ENCODE measurements at regions not wholly inside any gene's neighbourhood (a gene's known extent, or its start where the extent isn't known, plus 50 kb on each side); places are given as distances from the start of the nearest gene placed in this dataset.

DNA sequence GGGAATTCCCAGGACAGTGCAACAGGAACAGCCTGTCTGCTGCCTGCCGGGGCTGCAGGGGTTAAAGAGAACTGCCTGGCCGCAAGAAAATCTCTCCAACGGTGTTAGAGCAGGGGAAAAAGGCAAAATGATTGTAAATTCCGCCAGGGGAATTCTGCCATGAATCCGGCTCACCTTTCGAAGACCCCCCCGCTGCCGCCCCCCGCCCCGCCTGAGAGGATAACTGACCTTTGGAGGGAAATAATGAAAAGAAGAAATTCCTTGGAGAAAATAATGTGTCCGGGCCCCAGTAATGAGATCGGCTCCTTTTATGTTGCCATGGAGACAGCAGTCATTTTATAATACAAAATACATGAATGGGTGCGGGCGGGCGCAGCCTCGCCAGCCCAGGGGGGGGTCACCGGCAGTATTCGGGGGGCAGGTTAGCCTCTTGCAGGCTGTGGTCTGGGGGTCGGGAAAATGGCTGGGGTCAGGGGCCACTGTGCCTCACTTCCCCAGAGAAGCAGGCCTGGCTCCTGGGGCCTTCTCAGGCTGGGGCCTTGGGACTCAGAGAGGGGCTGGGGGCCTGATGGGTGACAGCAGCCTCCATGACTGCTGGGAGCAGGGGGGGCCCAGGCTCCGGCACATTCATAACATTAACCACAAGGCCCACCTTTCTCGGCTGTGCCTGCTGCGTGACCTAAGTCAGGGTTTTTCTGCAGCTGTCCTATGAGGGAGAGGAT lies 228.1 kb downstream of the MN1 start:
- DNase-seq (ENCODE audit: low read depth) = no peak

DNA sequence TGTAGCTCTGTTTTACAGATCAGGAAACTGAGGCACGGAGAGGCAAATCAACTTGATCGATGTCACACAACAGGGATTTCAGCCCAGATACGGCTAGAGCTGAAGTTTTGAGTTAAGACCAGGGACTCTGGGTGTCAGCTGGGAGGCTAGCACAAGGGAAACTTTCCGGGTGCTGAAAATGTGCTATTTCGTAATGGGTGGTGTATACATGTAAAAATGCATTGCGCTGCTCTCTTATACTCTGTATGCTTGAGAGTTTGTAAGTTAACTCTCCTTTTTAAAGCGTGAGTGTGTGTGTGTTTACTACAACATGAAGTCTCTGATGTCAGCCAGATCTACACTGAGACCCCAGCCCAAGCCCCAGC lies 227.6 kb downstream of the MN1 start:
- DNase-seq (ENCODE audit: low read depth) = no peak

DNA sequence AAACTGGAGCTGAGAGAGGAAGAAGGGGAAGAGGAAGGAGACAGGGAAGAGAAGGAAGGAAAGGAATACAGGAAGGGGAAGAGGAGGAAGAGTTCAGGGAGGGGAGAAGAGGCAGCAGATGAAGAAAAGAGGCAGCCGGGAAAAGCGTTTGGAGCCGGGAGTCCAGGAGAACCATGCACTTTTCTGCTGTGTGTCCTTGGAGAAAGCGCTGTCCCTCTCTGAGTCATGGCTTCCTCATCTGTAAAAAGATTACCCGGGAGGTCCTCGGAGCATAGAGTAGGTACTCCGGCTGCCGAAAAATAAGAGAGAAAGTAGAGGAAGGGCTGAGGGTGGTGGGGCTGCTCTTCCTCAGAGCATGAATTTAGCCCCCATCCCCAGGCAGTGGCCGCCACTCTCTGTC lies 226.9 kb downstream of the MN1 start:
- no peak for DNase-seq (ENCODE audit: low read depth)

DNA sequence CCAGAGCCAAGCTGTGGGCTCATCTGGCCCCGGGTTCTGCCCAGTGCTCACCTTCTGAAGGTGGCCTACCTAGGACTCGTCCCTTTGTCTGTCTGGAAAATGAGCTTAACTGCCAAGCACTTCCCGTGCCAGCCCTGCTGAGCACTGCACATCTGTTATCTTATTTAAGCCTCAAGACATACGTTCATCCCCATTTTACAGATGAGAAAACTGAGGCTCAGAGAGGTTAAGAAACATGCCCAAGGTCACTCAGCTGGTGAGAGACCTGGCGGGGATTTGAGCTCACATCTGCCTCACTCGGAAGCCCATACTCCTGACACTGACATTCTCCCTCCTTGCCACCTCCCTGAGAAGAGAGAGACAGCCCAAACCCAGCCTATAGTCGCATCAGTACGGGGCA lies 226.2 kb downstream of the MN1 start:
- DNase-seq (ENCODE audit: low read depth) = no peak

DNA sequence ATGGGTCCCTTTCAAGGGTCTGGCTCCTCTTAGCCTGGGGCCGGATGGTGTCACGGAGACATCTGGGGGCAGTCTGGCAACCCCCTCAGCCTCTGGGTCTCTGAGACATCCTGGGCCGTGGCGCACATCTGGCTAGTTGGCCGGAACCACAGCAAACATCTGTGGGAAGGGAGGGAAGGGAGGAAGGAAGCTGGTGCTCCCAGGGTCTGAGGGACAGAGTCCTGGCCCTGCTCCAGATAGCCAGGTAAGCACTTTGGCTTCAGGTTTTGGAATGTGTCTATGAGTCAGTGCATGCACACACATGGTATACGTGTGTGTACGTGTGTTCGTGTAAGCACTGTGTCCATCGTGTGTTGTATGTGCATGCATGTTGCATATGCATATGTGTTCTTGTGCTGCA lies 225.1 kb downstream of the MN1 start:
- no peak for DNase-seq (ENCODE audit: low read depth)

DNA sequence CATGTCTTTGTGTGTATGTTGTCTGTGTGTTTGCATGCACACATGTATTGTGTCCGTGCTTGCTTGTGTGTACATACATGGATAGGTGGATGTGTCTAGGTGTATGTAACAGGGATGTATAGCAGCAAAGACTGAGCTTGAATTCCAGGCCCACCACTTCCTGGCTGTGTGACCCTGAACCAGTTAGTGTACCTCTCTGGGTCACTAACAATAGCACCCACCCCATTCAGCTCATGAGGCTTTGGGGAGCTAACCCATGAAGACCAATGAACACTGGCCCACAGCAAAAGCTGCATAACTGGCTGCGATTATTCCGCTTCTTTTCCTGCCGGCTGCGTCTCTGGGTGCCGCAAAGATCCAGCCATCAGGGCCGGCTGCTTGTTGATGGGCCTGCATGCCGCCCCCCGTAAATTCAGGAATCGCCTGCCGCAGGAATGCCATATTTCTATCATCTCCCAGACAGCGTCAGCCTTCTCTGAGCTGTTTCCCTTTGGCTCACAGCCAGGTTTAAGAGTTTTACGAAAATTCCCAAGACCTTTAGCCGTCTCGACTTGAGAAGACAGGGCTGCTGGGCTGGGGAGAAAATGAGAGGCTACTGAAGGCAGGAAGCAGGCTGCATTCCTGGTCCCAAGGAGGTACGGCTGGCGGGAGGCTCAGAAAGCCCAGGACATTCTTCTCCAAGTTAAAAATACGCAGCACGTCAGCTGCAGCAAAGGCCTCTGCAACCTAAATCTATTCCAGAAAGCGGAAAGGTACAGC lies 224.6 kb downstream of the MN1 start:
- DNase-seq (ENCODE audit: low read depth) = no peak

DNA sequence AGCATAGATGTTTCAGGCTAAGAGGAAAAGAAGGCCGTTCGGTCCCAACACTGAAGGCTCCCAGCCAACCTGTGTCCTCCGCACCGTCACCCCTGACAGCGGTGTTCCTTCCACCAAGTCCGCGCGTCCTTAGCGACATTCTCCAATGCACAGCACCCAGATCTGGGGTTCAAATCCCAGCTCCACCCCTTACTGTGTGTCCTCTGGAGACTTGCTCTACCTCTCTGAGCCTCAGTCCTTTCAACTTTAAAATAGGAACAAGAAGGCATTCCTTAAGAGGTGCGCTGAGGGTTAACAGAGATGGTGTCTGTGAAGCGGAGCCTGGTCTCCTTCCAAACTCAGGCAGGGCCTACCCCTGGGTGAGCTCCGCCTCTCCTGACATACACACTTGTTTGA lies 224.0 kb downstream of the MN1 start:
- DNase-seq (ENCODE audit: low read depth) = no peak

DNA sequence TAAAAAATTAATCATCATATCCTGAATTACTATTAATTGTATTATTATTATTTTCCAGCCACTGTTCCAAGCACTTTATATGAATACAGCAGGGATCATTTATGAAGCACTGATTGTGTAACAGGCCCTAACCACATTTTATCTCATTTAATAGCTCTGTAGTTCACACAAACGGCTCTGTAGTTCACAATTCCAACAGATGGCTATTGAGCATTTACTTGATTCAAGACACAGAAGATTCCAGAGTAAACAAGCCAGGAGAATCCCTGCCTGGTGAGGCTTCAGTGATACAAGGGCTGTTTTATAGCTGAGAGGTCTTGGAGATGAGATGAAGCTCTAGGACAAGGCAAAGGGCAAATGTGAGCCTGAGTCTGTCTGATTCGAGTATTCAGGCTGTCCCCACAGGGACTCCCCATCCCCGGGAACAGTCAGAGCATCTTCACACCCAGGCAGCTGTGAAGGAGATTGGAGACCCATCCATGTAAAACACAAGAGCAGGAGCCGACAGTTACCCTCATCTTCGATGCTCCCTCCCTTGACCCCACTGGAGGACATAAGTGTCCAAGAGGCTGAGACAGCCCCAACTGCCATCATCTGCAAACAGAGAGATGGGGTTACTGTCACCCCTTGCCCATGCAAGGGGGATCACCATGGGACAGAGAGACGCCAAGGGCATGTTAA lies 222.5 kb downstream of the MN1 start:
- DNase-seq (ENCODE audit: low read depth) = no peak

DNA sequence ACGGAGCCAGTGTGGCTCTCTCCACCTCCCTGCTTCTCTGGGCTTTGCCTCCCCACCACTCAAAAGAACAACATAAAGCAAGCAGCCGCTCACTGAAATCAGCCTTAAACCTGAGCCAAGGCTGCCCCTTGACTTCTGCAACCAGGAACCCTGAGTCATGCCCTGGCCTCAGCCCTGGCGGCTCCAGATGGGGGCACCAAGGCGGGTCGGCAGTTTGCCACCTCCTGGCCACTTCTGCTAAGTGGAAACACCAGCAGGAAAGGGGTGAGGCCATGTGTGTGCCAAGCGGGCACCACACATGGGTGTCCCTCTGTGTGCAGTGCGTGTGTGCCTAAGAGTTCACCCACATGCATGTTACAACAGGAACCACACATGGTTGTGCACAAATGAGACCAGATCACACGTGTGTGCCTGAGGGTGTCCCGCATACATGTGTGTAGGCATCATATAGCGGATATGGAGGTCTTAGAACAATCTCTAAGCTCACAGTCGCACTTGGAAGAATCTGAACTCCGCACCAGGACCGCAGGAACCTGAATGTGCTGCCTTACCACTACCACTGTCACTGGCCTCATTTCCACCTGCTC lies 221.2 kb downstream of the MN1 start:
- DNase-seq (ENCODE audit: low read depth) = no peak

DNA sequence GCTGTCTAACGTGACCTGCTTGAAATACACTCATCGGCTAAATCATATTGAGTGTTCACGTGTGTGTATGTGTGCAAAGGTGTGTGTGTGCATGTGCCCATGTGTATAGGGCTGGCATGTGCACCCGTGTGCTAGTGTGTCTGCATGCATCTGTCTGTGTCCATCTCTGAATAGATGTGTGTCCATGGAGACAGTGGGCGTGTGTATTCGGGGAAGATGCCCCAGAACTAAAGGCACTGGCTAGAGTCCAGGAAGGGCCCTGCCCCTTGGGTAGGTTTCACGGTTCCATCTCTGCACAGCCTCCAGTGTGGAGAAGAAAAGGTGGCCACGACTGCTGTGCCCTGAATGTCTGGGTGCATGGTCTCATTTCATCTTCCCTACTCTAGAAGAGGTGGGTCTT lies 220.3 kb downstream of the MN1 start:
- no peak for DNase-seq (ENCODE audit: low read depth)

DNA sequence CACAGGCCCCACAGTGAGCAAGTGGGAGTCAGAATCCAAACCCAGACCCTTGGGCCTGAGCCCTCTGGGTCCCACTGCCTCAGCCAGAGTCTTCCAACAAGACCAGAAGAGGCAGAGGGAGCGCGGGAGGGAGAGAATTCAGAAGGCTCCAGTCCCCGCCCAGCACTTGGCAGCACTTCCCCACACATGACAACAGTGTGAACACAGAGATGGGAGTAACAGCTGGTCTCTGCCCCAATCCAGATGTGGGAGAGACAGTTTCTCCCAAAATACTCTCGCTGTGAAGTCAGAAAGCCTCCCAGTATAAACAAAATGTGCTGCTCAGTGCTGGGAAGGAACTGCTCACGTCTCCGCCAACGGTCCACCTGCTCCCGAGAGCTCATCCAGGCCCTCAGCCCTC lies 219.9 kb downstream of the MN1 start:
- peak; percentile 77 for DNase-seq (ENCODE audit: low read depth)

DNA sequence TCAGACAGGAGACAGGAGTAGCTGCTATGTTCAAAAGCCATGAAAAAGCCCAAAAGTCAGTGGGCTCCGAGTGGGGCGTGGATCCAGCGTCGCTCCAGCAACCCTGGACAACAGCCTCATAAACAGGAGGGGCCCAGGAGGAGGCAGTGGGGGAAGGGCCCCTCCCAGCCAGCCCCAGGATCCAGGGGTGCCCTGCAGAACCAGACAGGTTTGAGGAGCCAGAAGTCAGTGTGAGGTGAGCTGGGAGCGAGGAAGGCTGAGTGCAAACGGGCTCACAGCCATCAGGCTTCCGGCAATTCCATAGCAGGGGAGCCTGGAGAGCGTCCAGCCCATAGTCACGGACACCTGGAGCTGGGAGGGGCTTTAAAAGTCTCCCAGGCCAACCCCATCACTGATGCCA lies 217.7 kb downstream of the MN1 start:
- no peak for DNase-seq (ENCODE audit: low read depth)

DNA sequence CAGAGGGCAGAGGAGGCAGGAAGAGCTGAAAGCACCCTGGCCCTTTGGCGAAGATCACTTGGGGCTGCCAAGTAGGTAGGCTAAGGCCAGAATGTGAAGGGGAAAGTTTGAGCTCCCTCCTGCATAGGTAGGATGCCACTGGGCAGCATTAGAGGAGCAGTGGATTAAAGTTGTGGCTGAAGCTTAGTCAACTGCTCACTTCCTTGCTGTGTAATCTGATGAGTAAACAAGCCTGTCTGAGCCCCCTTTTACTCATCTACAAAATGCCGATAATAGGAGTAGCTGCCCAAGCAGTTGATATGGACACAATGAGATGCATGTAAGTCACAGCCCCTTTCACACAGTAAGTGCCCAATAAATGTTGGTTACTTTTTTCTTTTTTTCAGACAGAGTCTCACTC lies 216.4 kb downstream of the MN1 start:
- DNase-seq (ENCODE audit: low read depth) = no peak

DNA sequence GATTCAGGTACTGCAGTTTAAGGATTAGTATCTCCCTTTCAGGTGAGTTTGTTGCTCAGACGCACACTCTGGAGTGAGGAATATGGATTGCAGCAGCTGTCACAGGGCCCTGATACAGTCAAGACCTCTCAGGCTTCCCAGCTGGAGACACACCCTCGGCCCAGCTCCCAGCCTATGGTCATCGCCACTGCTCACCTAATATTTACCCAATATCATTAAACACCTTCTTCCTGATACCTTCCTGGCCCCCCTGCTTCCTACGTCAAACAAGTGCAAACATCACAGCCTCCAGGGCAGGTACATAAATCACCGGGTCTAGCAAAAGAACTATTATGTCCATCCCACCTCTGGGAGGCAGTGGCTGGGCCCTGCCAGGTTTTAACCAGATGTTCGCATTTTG lies 213.3 kb downstream of the MN1 start:
- no peak for DNase-seq (ENCODE audit: low read depth)

DNA sequence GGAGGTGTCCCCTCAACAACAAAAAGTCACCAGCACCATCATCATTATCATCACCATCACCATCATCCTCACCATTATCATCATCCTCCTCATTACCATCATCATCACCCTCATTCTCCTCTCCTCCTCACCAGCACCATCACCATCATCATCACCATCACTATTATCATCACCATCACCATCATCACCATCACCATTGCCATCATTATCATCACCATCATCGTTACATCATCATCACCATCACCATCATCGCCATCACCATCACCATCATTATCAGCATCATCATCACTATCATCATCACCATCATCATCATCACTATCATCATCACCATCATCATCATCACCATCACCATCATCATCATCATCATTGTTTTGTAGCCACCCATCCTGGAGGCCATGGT lies 212.6 kb downstream of the MN1 start:
- DNase-seq (ENCODE audit: low read depth) = no peak

DNA sequence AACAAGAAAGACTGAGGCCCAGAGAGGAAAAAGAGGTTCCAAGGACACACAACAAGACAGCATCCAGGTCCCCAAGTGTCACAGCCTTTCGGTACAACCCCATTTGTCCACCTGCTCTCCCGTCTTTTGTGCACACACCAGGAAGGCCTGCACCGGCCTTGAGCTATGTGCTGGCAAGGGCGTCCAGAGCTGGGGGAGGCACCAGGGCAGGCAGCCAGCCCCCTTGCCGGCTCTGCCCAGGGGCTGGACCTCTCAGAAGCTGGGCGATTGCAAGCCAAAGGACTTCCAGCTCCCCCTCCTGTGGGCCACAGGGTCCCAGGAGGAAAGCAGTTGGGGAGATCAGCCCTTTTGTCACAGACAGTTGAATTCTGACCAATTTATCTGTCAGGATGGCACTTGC lies 210.5 kb downstream of the MN1 start:
- no peak for DNase-seq (ENCODE audit: low read depth)

DNA sequence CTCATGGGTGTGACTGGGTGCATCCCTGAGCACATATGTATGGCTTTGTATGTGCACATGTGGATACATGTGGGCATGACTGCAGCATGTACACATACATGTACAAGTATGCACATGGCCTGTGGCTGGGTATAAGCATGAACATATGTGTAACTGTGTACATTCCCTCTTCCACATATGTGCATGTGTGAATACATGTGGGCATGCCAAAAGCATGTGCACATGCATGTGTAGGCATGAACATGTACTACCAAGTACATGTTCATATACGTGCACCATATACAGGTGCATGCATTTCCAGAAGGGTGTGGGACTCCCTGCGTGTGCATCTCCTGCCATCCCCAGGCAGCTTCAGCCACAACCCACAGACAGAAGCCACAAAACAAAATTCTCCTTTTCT lies 208.2 kb downstream of the MN1 start:
- no peak for DNase-seq (ENCODE audit: low read depth)

DNA sequence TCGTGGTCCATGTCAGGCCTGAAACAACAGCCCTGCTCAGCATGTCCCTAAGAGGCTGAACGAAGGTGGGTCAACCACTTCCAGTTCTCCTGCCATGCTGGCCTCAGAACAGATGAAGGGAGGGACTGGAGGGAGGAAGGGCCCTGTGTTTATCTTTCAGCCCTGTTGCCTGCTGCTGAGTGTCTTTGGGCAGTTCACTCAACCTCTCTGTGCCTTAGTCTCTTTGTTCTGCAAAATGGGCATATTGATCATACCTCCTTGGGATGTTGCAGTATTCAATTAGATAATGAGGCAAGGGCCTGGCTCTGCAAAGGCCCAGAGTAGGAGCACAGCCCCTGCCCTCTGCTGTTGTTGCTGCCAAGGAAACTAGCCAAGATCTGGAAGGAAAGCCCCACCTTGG lies 207.5 kb downstream of the MN1 start:
- DNase-seq (ENCODE audit: low read depth) = no peak

DNA sequence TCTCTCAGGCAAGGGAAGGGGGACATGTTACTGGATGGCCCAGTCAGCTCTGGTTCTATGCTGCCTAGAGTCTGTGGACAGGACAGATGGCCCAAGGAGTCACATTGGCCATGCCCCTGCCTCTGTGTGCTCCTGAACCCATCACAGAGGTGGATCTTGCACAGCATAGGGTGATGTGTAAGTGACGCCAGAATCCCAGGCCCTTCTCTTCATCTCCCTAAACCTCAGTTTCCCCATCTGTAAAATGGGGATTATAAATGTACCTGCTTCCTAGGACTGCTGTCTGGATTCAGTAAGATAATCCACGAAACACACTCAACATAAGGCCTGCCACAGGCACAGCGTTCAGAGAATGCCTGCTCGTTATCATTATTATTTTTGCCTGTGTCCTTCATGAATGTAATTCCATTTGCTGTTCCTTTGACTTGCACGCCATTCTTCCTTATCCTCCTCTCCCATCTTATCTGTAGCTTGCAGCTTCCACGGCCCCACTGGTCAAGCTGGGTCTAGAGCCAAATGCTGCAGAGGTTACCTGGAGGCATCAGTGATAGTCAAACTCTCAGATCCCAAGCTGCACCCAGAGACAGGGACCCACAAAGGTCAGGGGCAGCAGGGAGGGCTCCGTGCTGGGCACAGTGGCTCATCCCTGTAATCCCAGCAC lies 207.0 kb downstream of the MN1 start:
- no peak for DNase-seq (ENCODE audit: low read depth)

DNA sequence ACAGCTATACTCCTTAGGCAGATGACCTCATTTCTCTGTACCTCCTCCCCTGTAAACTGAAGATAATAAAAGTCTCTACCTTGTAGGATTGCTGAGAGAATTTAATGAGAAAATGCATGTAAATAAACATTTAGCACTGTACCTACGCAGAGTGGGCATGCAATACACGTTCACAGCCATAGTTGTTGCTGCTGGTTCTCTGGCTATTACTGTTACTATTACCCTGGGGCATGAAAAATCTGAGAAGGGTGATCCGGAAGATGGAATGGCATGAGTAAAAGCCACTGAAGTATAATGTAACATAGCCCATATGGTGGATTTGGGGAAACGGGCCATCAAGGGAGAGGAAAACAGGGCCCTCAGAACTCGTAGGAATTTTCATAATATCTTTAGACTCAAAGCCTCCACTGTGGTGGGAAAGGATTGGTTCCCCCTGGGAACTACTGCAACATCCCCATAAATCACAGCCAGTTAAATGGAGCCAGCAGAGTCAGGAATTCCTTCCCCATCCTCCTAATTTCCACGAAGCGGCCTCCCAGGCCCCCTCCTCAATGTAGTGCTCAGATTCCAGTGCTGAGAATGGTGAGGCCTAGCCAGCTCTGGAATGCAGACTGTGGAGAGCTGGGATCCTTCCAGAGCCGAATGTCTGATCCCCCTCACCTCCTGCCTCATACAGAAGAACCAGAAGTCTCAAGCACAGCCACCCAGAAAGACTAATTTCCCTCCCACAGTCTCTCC lies 205.3 kb downstream of the MN1 start:
- no peak for DNase-seq (ENCODE audit: low read depth)

DNA sequence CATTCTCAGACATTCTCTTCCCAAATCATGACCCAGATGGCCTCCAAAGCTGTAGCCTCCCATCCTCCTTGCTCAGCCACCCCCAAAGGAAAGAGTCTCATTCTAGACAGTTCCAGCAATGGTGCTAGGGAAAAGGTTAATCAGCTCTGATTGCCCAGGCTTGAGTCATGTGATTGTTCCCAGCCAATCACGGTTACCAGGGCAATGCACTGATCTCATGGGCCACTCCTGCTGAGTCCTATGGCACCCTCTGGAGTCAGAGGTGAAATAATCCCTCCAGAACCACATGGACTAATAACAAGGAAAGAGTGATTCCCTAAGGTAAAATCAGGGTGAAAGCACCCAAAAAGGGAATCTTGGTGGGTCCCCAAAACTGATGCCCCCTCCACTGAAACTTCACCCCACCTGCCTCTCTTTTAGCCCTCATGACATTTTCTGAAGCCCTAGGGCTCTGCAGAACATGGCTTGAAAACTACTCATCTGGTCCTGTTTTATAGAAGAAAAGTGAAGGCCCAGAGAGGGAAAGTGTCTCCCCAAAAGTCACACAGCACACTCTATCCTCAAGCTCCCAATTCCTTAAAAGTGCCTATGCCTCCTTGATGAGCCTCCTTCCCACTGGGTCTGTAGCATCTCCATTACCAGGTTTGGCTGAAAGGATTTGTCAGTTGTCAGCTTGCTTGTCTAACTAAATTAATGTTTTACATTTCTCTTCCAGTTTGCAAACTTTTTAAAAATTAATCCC lies 203.7 kb downstream of the MN1 start:
- no peak for DNase-seq (ENCODE audit: low read depth)

All from fibroblast of the conjunctiva (primary cell).